ENCODE measurements at regions not wholly inside any gene's neighbourhood (a gene's known extent, or its start where the extent isn't known, plus 50 kb on each side); places are given as distances from the start of the nearest gene placed in this dataset.

GRCh38 chr12:115543269-115543668 lies 734.2 kb downstream of the MED13L start:
- Histone ChIP-seq H3K4me3 (replicated peaks in 1 of 3) (no peak overlapping the region), H3K27ac (no peak overlapping the region), H3K27me3 (no peaks in the 10 kb centered on the region), H3K4me1 (no peaks in the 10 kb centered on the region), H3K9me3 (no peaks in the 10 kb centered on the region), H3K36me3 (no peaks in the 10 kb centered on the region)
- intact Hi-C loops (cut with DNase I) = no loop called here
- DNase-seq = no peak
- WGBS, 2 donors = 72 to 79% methylated on average over 2 of the region's 2 CpGs
- no peak for TF ChIP-seq POLR2A (IDR thresholded peaks at IDR 0.05)
- no peak for TF ChIP-seq CTCF (IDR thresholded peaks at IDR 0.05)

- TF ChIP-seq POLR2A (IDR thresholded peaks at IDR 0.05) = no peak
- TF ChIP-seq CTCF (IDR thresholded peaks at IDR 0.05) = no peak
- DNase-seq = no peak
- Histone ChIP-seq H3K9me3 (no peaks in the 10 kb centered on the region), H3K4me3 (replicated peaks in 1 of 3) (no peak overlapping the region), H3K27ac (no peak overlapping the region), H3K27me3 (no peaks in the 10 kb centered on the region), H3K4me1 (no peaks in the 10 kb centered on the region), H3K36me3 (no peaks in the 10 kb centered on the region)
- intact Hi-C loops (cut with DNase I) = no loop called here
- 70 to 77% methylated on average over 7 of the region's 7 CpGs for WGBS, 2 donors
Observed at GRCh38 chr12:115542656-115543055, 734.8 kb downstream of the MED13L start.

- 91 to 94% methylated on average over 5 of the region's 5 CpGs for WGBS, 2 donors
- no peaks in the 10 kb centered on the region for H3K36me3 ChIP-seq
- H3K27me3 ChIP-seq = no peaks in the 10 kb centered on the region
Observed at GRCh38 chr12:115541891-115542421, 735.5 kb downstream of the MED13L start.

GRCh38 chr12:115528466-115528865 lies 749.0 kb downstream of the MED13L start:
- 94 to 98% methylated on average over 2 of the region's 2 CpGs for WGBS, 2 donors
- H3K4me3 ChIP-seq (replicated peaks in 1 of 3) = no peak overlapping the region
- H3K36me3 ChIP-seq = no peaks in the 10 kb centered on the region
- H3K27me3 ChIP-seq = no peaks in the 10 kb centered on the region
- H3K27ac ChIP-seq = no peak overlapping the region
- intact Hi-C loops (cut with DNase I) = no loop called here
- no peak for DNase-seq
- TF ChIP-seq CTCF (IDR thresholded peaks at IDR 0.05) (no peak), POLR2A (IDR thresholded peaks at IDR 0.05) (no peak)
- H3K9me3 ChIP-seq = no peaks in the 10 kb centered on the region
- no peaks in the 10 kb centered on the region for H3K4me1 ChIP-seq

More at GRCh38 chr12:115541891-115542421, 735.5 kb downstream of the MED13L start:
- no peak for TF ChIP-seq CTCF (IDR thresholded peaks at IDR 0.05)
- TF ChIP-seq POLR2A (IDR thresholded peaks at IDR 0.05) = no peak
- DNase-seq = no peak
- Histone ChIP-seq H3K27ac (no peak overlapping the region), H3K9me3 (no peaks in the 10 kb centered on the region), H3K4me1 (no peaks in the 10 kb centered on the region), H3K4me3 (replicated peaks in 1 of 3) (no peak overlapping the region)
- intact Hi-C loops (cut with DNase I) = no loop called here

- Histone ChIP-seq H3K4me1 (no peaks in the 10 kb centered on the region), H3K4me3 (replicated peaks in 1 of 3) (no peak overlapping the region), H3K27ac (no peak overlapping the region), H3K36me3 (no peaks in the 10 kb centered on the region), H3K27me3 (no peaks in the 10 kb centered on the region), H3K9me3 (no peaks in the 10 kb centered on the region)
- WGBS, 2 donors = 73 to 74% methylated on average over 8 of the region's 8 CpGs
- DNase-seq = no peak
- TF ChIP-seq CTCF (IDR thresholded peaks at IDR 0.05) (no peak), POLR2A (IDR thresholded peaks at IDR 0.05) (no peak)
- intact Hi-C loops (cut with DNase I) = no loop called here
Observed at GRCh38 chr12:115521771-115522409, 755.6 kb downstream of the MED13L start.

Measured in thyroid gland (tissue), 4 donors.